NCI-H187 (cell line): ENCODE measurements at regions not wholly inside any gene's neighbourhood (a gene's known extent, or its start where the extent isn't known, plus 50 kb on each side); places are given as distances from the start of the nearest gene placed in this dataset.
A peak's percentile ranks its signal among the peaks of the same experiment; 100 is the strongest.

Source experiments
- DNase-seq, 2 experiments: peaks; one replicate each; lab custom pipeline; 2025; lab: John Stamatoyannopoulos, UW

GRCh38 chr6:95357380-95358020 lies 219.8 kb upstream of the MANEA start:
- no peak for DNase-seq

- DNase-seq, result no peak
These were observed 213.2 kb upstream of the MANEA start for GRCh38 chr6:95364016-95364604.

- no peak for DNase-seq
These were observed 211.9 kb upstream of the MANEA start for GRCh38 chr6:95365454-95365853.

DNA sequence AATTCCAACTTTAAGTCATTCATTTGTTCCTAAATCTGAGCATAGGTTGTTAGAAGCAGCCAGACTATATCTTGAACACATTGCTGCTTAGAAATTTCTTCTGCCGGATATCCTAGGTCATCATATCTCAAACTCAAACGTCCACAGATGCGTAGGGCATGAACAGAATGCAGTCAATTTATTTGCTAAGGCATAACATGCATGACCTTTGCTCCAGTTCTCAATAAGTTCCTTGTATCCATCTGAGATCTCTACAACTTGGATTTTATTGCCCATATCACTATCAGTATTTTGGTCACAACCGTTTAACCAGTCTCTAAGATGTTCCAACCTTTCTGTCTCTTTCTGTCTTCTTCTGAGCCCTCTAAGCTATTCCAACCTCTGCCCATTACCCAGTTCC lies 210.9 kb upstream of the MANEA start:
- no peak for DNase-seq

GRCh38 chr6:95383878-95384277 lies 193.5 kb upstream of the MANEA start:
- no peak for DNase-seq

DNA sequence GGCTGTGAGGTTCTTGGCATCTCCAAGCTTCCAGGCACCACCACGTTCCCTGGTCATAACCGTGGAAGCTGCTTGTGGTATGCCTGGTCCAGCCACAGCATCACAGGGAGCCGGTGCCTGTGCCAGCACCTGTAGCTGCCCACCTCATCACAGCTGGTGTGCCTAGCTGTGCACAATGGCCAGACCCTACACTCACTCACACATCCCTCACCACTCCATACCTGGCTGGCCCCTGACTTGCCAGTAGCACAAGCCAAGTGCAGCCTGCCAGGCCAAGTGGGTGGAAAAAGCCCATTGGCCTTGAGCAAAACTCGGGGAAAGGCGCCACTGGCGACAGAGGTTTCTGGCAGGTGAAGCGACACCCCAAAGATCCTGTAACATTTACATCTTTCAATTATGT lies 192.3 kb upstream of the MANEA start:
- DNase-seq, result no peak

DNA sequence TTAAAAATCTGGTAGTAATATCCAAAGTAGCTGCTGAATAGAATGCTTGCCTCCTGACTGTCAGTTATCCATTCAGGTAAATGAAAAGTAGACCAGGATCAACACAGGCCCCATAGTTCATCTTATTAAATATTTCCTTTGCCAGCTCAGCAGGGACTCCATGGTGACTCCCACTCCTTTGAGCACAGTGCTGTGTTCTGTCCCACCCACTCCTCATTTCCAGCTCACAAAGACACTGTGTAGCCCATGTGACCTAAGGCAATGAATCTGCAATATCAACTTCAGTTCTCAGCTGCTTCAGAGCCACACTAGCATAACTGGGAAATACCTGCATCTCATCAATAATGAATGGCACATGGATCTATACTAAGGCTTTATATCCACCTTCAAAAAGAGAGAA lies 189.5 kb upstream of the MANEA start:
- DNase-seq, result no peak

DNA sequence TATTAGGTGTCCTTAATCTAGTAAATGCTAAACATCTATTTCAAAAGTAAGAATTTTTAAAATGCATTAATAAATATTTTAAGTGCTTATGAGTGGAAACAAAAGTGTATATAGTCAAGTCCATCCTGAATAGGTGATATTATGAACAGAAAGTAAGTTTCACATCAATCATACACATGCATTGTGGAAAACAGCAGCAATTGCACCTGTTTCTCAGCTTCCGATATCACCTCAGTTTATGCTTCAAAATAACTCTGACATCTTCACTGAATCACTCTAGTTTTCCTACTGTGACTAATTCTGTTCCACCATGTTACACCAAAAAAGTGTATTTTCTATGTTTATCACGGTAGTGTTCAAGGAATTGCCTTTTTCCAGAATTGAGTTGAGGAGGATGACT lies 172.6 kb upstream of the MANEA start:
- DNase-seq, result no peak

DNA sequence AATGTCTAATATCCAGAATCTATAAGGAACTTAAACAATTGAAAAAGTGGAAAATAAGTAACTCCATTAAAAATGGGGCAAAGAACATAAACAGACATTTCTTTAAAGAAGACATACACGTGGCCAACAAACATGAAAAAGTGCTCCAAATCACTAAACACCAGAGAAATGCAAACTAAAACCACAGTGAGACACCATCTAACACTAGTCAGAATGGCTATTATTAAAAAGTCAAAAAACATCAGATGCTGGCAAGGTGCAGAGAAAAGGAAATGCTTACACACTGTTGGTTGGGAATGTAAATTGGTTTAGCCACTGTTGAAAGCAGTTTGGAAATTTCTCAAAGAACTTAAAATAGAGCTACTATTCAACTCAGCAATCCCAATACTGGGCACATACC lies 169.2 kb upstream of the MANEA start:
- DNase-seq, result no peak

DNA sequence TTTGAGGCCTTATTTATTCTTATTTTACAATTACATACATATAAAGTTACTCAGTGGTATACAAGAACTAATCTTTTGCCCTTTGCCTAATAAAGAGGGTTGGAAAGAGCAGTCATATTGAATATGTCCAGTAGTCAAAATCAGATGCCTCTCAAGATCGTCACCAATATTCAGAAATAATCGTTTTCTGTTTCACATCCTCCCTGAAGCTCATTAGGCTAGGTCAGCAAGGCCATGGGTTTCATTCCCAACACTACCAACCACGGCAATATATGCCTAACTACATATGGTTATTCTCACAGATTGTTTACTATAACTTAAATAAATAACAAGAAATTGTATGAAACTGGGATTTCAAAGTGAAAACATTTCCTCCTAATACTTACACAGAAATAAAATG lies 167.2 kb upstream of the MANEA start:
- no peak for DNase-seq

- DNase-seq, result no peak
These were observed 163.5 kb upstream of the MANEA start for GRCh38 chr6:95413789-95414188.

GRCh38 chr6:95417856-95418255 lies 159.5 kb upstream of the MANEA start:
- DNase-seq, result no peak

DNA sequence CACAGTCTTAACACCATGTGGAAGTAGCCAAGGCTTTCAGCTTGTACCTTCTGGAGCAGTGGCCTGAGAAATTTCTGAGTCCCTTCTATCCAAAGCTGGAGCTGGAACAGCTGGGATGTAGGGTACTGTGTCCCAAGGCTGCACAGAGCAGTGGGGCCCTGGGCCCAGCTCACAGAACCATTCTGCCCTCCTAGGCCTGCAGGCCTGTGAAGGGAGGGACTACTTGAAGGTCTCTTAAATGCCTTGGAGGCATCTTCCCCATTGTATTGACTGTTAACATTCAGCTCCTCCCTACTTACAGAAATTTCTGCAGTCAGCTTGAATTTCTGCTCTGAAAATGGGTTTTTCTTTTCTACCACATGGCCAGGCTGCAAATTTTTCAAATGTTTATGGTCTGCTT lies 156.5 kb upstream of the MANEA start:
- DNase-seq, result no peak

DNA sequence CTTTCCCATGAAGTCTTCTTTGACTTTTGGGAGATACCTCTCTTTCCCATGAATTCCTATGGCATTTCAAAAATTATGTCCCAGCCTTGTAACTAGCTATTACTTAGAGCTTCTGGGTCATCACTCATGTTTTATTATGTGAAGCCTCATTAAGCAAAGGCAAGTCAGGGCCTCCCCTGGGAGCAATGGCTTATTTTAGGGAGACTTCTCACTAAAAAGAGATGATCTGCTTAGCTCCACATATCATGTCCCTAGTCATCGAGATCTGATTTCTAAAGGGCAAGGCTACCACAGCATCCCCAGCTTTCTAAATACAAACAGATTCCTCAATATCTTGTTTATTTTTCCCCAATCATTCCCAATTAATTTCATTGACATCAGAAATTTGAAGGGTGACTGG lies 154.0 kb upstream of the MANEA start:
- no peak for DNase-seq

- DNase-seq, result peak; percentile 3 to 19
These were observed 145.6 kb upstream of the MANEA start for GRCh38 chr6:95431637-95432228.

DNA sequence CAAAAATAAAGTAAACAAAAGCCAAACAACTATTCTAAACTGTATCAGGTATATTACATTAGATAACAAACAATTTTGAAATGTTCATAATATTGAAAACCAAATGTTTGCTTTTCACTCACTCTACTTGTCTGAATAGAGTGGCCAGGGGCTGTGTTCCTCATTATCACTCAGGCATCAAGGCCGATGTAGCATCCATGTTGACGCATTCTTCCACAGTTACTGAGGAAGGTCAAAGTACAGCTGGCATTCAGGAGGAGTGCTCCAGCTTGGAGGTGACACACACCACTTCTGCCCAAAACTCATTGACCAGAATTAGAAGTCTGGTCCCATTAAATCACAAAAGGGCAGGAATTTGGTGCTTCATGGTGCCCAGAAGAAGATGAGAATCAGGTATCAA lies 137.6 kb upstream of the MANEA start:
- no peak for DNase-seq

GRCh38 chr6:95448208-95448607 lies 129.1 kb upstream of the MANEA start:
- no peak for DNase-seq

DNA sequence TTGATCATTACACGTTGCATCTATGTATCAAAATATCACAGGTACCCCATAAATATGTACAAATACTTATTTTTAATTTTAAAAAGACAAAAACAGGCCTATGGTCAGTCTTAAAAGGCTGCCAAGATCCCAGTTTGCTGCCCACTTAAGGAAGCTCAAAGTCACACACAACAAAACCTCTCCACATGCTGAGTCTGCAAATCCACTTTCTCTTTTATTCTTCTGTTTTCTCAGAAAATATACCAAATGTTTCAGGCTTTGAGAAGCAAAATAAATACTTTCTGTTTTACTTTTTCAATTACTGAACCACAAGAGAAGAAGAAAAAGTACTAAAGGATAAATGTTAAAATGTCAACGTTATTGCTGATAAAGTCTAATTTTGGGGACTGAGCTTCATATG lies 107.8 kb upstream of the MANEA start:
- DNase-seq, result no peak

- DNase-seq, result no peak
These were observed 98.4 kb upstream of the MANEA start for GRCh38 chr6:95478941-95479340.

DNA sequence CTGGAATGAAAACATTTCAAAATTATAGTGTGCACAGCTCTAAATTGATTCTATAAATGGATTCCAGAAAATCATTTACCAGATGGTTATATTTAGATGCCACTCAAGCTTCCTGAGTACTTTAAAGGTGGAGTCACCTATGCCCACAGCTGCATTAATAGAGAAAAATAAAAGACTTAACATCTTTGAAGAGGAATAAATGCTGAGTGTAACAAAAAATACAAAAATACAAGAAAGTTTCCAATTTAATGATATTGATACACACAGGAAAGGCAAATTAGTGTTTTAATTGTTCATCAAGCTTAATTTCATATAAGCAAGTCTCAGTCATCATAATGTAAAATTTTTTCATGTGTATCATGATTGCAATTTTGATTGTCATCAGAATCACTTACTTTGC lies 89.5 kb upstream of the MANEA start:
- DNase-seq, result no peak

GRCh38 chr6:95489185-95489863 lies 88.0 kb upstream of the MANEA start:
- DNase-seq, result no peak

DNA sequence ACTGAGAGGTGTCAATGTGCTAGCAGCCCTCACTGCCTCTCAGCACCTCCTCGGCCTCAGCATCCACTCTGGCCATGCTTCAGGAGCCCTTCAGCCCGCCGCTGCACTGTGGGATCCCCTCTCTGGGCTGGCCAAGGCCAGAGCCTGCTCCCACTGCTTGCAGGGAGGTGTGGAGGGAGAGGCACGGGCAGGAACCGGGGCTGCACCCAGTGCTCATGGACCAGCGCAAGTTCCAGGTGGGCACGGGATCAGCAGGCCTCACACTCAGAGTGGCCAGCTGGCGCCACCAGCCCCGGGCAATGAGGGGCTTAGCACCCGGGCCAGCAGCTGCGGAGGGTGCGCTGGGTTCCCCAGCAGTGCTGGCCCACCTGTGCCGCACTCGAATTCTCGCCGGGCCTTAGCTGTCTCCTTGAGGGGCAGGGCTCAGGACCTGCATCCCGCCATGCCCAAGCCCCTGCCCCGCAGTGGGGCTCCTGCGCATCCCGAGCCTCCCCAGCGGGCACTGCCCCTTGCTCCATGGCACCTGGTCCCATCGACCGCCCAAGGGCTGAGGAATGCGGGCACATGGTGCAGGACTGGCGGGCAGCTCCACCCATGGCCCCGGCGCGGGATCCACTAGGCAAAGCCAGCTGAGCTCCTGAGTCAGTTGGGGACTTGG lies 80.4 kb upstream of the MANEA start:
- DNase-seq, result no peak
